GM12892 (cell line): ENCODE measurements at regions not wholly inside any gene's neighbourhood (a gene's known extent, or its start where the extent isn't known, plus 50 kb on each side); places are given as distances from the start of the nearest gene placed in this dataset.
"Not testable (repeated sequence)": the region's sequence is repeated elsewhere in the genome, so short reads cannot be mapped to it uniquely, and the experiment has no call there.

Source experiments
- POLR2A ChIP-seq: IDR thresholded peaks from 2 replicates; pipeline ENCODE4 v1.6.1; 2011; ENCODE audit warnings: low read depth, low read length, control low read depth
- POLR2AphosphoS5 ChIP-seq: IDR thresholded peaks from 2 replicates; pipeline ENCODE4 v1.6.1; 2011; ENCODE audit warnings: low read depth, low read length, control low read depth
- TAF1 ChIP-seq: IDR thresholded peaks from 2 replicates; pipeline ENCODE4 v1.6.1; 2011; ENCODE audit warnings: low read depth, mild to moderate bottlenecking, control low read depth, low read length, borderline replicate concordance

DNA sequence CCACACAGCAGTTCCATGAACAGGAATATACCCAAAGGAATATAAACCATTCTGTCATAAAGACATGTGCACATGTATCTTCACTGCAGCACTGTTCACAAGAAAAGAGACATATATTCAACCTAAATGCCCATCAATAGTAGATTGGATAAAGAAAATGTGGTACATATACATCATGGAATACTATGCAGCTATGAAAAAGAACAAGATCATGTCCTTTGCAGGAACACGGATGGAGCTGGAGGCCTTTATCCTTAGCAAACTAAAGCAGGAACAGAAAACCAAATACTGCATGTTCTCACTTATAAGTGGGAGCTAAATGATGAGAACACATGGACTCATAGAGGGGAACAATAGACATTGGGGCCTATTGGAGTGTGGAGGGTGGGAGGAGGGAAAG is 95.4 kb downstream of the MFAP3L start:
- TF ChIP-seq POLR2AphosphoS5, TAF1, POLR2A: not testable (repeated sequence)
